NCI-H2107 treated with DMSO at 0.1 percent for 48 hours (cell line): ENCODE measurements at regions not wholly inside any gene's neighbourhood (a gene's known extent, or its start where the extent isn't known, plus 50 kb on each side); places are given as distances from the start of the nearest gene placed in this dataset.
"Not testable (repeated sequence)": the region's sequence is repeated elsewhere in the genome, so short reads cannot be mapped to it uniquely, and the experiment has no call there.

Experiments used
- DNase-seq: peaks from one replicate; lab custom pipeline; 2025; ENCODE audit not compliant: unreplicated experiment; lab: John Stamatoyannopoulos, UW

- no peak for DNase-seq
Measured at GRCh38 chr9:29282121-29282520, 1708.8 kb upstream of the C9orf72 start.

DNA sequence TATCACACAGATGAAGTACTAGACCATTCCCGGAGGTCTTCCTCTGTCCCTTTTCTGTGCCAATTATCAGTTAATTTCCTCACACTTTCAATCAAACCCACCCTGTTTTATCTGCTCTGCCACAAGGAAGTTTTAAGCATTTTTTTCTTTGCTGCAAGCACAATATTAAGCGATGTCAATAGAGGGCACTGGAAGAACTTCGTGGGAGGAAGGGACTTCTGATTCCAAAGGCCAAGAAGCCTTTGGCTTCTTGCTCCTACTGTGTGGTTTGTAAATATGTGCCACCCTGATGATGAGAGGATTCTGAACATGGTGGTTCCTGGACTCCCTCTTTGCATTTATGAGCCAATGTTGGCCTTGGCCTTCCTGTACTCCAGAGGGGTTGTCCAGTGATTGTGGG is 1712.5 kb upstream of the C9orf72 start:
- DNase-seq = no peak

GRCh38 chr9:29289365-29289764 is 1716.1 kb upstream of the C9orf72 start:
- no peak for DNase-seq

GRCh38 chr9:29290516-29290915 is 1717.2 kb upstream of the C9orf72 start:
- no peak for DNase-seq

DNA sequence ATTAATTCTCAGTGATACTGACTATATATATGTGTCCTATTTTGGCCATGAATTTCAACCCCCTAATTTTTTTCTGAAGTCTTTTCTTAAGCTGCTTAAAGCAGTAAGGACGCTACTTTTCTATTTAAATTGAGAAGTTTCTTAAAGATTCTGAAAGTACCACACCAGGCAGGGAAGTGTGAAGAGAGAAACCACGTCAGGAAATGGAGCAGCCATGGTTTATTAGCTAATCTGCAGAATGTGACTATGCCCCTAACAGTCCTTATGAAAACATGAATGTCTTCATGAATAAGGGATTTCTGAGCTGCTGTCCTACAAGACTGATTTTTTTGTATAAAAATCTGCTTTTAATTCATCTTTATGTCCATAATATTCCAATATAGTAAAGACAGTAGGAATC is 1724.3 kb upstream of the C9orf72 start:
- no peak for DNase-seq

- DNase-seq = no peak
Measured at GRCh38 chr9:29311221-29311620, 1737.9 kb upstream of the C9orf72 start.

DNA sequence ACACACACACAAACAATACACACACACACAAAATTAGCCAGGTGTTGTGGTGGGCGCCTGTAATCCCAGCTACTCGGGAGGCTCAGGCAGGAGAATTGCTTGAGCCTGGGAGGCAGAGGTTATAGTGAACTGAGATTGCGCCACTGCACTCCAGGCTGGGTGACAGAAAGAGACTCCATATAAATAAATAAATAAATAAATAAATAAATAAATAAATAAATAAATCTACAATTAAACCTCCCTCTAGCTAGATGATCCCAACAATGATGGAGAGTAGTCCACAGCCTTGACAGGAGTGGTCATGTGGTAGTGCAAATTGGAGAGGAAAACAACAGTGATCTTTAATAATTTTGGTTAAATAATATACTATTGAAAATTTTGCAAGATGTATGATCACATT is 1739.0 kb upstream of the C9orf72 start:
- no peak for DNase-seq

- DNase-seq = no peak
Measured at GRCh38 chr9:29319736-29320513, 1746.6 kb upstream of the C9orf72 start.

DNA sequence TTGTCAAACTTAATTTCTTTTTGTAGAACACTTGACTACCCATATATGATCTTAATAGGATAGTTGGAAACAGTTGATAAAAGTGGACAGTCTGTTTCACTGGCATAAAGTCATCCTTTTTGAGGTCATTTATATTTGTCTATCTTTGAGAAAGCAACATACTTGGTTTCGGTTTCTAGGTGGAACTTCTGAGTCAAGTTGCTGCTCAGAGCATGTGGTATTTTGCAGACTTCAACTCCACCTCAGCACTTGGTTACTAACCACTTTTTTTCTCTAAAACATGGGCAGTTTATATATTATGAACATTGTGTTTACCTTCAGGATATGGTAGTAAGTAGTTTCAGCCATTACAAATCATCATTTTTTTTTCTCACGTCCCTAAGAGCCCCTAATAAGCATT is 1749.0 kb upstream of the C9orf72 start:
- no peak for DNase-seq

DNA sequence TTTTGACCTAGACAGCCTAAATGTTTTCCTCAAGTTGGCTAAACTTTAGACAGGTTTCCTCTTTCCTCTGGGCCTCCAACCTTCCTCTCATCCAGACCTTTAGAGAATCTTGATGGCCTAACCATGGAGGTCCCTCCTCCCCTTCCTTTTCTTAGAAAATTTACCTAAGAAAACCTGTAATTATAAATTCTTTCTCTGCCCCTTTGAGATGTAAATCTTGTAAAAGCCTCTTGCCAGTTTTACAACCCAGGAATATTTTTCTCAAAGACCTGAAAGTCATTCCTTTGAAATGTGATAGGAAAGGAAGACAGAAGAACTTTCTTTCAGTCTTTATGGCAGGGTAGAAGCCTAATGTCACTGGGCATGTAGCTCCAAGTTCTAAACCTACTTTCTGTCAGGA is 1752.6 kb upstream of the C9orf72 start:
- no peak for DNase-seq

- no peak for DNase-seq
Measured at GRCh38 chr9:29332789-29333188, 1759.5 kb upstream of the C9orf72 start.

DNA sequence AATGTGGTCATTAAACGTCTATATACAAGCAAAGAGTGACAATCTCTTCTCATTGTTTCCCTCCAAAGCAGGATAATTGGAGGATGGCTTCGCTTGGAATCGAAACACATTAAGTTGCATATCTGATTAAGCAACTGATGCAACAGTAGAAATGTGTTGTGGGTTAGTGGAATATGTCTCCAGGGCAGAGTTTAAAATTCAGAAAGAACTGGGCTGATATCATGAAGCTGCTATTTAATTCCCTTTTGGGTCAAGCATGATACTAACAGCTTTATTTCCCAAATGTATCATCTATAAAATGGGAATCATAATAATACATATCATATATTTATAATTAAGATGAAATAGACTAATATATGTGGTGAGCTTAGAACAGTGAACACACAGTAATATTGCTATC is 1763.0 kb upstream of the C9orf72 start:
- no peak for DNase-seq

- no peak for DNase-seq
Measured at GRCh38 chr9:29339387-29339786, 1766.1 kb upstream of the C9orf72 start.

GRCh38 chr9:29348999-29349398 is 1775.7 kb upstream of the C9orf72 start:
- no peak for DNase-seq

- no peak for DNase-seq
Measured at GRCh38 chr9:29389421-29389820, 1816.1 kb upstream of the C9orf72 start.

GRCh38 chr9:29390859-29391258 is 1817.6 kb upstream of the C9orf72 start:
- DNase-seq = no peak

DNA sequence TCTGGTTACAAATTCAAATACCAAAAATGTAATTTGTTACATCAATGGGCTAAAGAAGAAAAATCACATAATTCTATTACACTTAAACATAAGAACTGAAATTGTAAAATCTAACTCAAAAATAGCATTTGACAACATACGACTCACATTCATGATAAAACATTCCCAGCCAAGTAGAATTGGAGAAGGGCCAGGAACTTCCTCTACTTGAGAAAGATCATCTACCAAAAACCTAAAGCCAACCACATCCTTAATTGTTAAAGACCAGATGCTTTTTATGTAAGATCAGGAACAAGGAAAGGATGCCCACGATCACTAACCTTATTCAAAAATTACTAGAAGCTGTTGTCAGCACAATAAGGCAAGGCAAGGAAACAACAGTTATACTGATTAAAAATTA is 1819.8 kb upstream of the C9orf72 start:
- no peak for DNase-seq

DNA sequence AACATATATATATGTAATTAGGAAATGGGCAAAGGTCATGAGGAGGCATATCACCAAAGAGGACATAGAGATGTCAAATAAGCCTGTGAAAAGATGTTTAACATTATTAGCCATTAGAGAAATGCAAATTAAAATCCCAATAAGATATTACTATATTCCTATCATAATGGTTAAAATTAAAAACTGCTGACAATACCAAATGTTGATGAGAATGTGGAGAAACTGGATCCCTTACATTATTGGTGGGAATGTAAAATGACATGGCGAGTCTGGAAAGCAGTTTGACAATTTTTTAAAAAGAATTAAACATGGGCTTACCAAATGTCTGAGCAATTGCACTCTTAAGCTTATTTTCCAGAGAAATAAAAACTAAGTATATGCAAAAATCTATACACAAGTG is 1821.6 kb upstream of the C9orf72 start:
- DNase-seq = no peak

DNA sequence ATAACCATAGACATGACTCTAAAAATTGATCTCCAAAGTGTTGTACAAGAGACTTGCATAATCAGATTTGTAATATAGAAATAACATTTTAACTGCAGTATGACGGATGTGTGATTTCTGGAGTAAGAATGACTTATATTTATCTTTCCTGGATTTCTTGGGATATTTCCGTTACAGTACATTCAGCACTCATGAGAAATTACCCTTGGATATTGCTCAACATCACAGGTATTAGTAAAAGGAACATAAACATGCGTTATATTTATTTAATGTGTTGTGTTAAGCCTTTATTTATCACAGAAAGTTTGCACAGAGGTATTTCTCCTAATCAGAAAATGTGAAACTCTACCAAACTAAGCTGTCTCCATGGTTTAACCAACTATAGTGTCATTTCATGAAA is 1823.9 kb upstream of the C9orf72 start:
- no peak for DNase-seq

DNA sequence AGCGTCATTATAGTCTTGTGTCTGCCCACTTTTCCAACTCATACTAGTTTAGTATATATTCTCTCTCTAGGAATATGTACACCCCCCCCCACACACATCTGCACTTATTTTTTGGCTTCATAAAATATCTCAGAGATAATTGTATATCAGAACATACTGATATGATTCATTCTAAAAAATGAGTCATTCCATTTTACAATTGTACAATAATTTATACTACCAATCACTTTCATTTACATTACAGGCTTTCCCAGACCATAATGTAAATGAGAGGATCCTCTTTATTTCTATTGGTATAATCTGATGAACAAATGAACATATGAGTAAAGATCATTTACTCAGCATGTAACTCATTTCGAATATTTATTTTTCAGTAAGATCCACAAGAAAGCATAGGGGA is 1842.9 kb upstream of the C9orf72 start:
- DNase-seq = no peak

GRCh38 chr9:29422438-29422837 is 1849.2 kb upstream of the C9orf72 start:
- DNase-seq = no peak

GRCh38 chr9:29432191-29432590 is 1858.9 kb upstream of the C9orf72 start:
- DNase-seq = no peak

GRCh38 chr9:29432656-29433055 is 1859.4 kb upstream of the C9orf72 start:
- DNase-seq = not testable (repeated sequence)
